Adipocyte (in vitro differentiated cells): ENCODE measurements at regions not wholly inside any gene's neighbourhood (a gene's known extent, or its start where the extent isn't known, plus 50 kb on each side); places are given as distances from the start of the nearest gene placed in this dataset.
A peak's percentile ranks its signal among the peaks of the same experiment; 100 is the strongest.

ENCODE experiments used
- DNase-seq: peaks from one replicate; pipeline ENCODE4 v3.0.0-alpha.2; 2015; ENCODE audit warnings: low read depth
- H3K27me3 ChIP-seq: replicated peaks from 2 replicates; pipeline ENCODE4 v1.7.0; 2013; ENCODE audit warnings: mild to moderate bottlenecking, low read length, moderate library complexity; ENCODE audit not compliant: control insufficient read depth, insufficient read depth
- H3K36me3 ChIP-seq: 2 replicates; pipeline ENCODE4 v1.7.0; 2013; ENCODE audit warnings: low read length, mild to moderate bottlenecking, moderate library complexity; ENCODE audit not compliant: control insufficient read depth, insufficient read depth, severe bottlenecking
- H3K4me1 ChIP-seq: 2 replicates; pipeline ENCODE4 v1.7.0; 2013; ENCODE audit warnings: mild to moderate bottlenecking, low read length, moderate library complexity; ENCODE audit not compliant: control insufficient read depth, insufficient read depth
- H3K4me3 ChIP-seq: 2 replicates; pipeline ENCODE4 v1.7.0; 2013; ENCODE audit warnings: mild to moderate bottlenecking, low read length, moderate library complexity
- H3K9ac ChIP-seq: 2 replicates; pipeline ENCODE4 v1.7.0; 2013; ENCODE audit warnings: mild to moderate bottlenecking, low read length, moderate library complexity
- H3K9me3 ChIP-seq: 2 replicates; pipeline ENCODE4 v1.7.0; 2013; ENCODE audit warnings: mild to moderate bottlenecking, low read length, moderate library complexity; ENCODE audit not compliant: control insufficient read depth

GRCh38 chr4:60581919-60582536, 618.1 kb upstream of the ADGRL3 start:
- no peak for DNase-seq
- no peaks in the 10 kb centered on the region for H3K4me1 ChIP-seq
- no peaks in the 10 kb centered on the region for H3K9me3 ChIP-seq
- H3K27me3 ChIP-seq = no peaks in the 10 kb centered on the region
- no peak overlapping the region for H3K4me3 ChIP-seq
- H3K36me3 ChIP-seq = no peaks in the 10 kb centered on the region
- no peak overlapping the region for H3K9ac ChIP-seq

DNA sequence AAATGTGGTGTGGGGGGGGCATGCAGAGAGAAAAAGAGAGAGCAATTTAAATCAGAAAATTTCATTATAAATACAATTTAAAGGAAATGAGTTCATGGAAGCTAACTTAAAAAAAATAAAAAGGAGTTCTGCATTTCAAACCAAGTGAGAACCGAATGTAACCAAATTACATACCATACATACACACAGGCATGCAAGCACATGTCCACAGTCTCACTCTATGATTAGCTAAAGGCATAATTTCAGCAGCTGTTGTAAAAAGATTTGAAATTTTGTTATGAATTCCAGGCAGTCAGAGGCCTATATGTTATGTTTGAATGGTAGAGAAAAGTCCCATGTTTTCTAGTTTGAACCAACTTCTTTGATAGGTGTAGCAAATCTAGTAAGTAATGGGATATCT, 611.6 kb upstream of the ADGRL3 start:
- Histone ChIP-seq H3K36me3 (no peaks in the 10 kb centered on the region), H3K27me3 (no peaks in the 10 kb centered on the region), H3K9ac (no peak overlapping the region), H3K4me3 (no peak overlapping the region), H3K4me1 (no peaks in the 10 kb centered on the region), H3K9me3 (no peaks in the 10 kb centered on the region)
- DNase-seq = no peak

DNA sequence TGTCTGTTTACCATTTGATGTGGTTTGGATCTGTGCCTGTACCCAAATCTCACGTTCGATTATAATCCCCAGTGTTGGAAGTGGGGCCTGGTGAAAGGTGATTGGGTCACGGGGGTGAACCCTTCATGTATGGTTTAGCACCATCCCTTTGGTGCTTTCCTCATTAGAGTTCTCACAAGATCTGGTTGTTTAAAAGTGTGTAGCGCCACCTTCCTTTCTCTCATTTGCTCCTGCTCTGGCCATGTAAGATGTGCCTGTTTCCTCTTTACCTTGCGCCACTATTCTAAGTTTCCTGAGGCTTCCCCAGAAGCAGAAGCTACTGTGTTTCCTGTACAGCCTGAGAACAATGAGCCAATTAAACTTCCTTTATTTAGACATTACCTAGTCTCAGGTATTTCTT, 610.7 kb upstream of the ADGRL3 start:
- Histone ChIP-seq H3K36me3 (no peaks in the 10 kb centered on the region), H3K4me1 (no peaks in the 10 kb centered on the region), H3K9ac (no peak overlapping the region), H3K4me3 (no peak overlapping the region), H3K9me3 (no peaks in the 10 kb centered on the region), H3K27me3 (no peaks in the 10 kb centered on the region)
- no peak for DNase-seq

- Histone ChIP-seq H3K9ac (no peak overlapping the region), H3K9me3 (no peaks in the 10 kb centered on the region), H3K4me1 (no peaks in the 10 kb centered on the region), H3K36me3 (no peaks in the 10 kb centered on the region), H3K27me3 (no peaks in the 10 kb centered on the region), H3K4me3 (no peak overlapping the region)
- DNase-seq = no peak
These were observed 610.0 kb upstream of the ADGRL3 start for GRCh38 chr4:60590116-60590515.

DNA sequence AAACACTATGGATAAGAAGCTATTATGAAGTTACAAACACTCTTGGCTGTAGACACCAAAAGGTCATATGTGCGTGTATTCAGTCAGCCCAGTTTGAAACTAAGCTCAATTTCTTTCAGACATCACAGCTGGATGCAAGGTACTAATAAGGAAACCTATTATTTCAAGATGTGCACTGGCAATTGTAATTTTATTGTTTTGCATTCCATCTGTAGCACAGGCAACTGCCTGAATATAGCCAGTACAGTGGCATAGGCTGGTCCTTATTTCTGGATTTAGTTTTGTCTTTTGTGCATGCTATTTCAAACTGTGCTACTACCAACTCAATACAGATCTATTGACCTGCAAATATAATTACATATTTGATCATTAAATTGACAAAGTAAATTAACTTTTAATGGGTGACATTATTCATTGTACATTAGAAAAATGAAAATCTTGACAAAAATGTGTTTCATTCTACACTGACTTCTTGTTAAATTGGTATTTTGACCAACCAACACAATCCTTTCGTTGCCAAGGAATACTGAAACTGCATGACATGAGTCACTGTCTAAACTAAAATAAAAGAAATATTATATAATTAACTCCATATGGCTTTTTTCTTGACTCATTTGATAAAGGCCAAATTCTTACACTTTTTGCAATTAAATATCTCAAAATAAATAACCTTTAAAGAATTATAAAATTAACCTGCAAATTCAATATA, 594.3 kb upstream of the ADGRL3 start:
- no peaks in the 10 kb centered on the region for H3K36me3 ChIP-seq
- peaks cover 14% of the 10 kb centered on the region for H3K4me1 ChIP-seq
- H3K9ac ChIP-seq = no peak overlapping the region
- no peaks in the 10 kb centered on the region for H3K27me3 ChIP-seq
- H3K9me3 ChIP-seq = no peaks in the 10 kb centered on the region
- peak; percentile 84 for DNase-seq
- no peak overlapping the region for H3K4me3 ChIP-seq

DNA sequence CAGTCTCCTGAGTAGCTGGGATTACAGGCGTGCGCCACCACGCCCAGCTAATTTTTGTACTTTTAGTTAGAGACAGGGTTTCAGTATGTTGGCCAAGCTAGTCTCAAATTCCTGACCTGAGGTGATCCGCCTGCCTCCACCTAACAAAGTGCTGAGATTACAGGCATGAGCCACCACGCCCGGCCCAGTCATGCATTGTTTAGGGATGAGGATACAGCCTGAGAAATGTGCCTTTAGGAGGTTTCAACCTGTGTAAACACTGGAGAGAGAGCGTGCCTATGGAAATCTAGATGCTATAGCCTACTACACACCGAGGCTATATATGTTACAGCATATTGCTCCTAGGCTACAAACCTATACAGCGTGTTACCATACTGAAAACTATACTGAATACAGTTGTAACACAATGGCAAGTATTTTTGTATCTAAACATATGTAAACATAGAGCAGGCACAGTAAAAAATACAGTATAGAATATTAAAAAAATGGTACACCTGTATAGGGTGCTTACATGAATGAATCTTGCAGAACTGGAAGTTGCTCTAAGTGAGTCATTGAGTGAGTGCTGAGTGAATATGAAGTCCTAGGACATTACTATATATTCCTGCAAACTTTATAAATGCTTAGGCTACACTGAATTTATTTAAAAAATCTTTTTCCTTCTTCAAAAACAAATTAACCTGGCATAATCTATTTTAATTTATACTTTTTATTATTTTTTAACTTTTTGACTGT, 588.2 kb upstream of the ADGRL3 start:
- no peak overlapping the region for H3K9ac ChIP-seq

DNA sequence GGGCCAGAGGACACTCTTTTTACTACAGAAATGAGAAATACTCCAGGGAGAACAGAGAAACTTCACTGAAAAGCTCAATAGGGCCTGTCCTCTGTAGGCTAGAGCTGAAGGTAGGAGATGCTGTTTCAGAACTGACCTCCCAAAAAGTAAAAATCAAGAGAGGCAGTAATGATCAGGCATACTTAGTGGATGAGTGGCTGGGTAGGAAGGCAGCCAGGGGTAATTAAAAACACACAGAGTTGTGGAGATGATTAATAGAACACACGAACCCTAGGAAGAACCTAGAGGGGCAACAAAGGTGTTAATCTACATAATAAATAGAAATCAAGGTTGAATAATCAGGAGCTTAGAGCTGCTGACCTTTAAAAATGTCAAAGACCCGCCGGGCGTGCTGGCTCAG, 582.4 kb upstream of the ADGRL3 start:
- no peak overlapping the region for H3K4me3 ChIP-seq
- no peaks in the 10 kb centered on the region for H3K36me3 ChIP-seq
- no peaks in the 10 kb centered on the region for H3K4me1 ChIP-seq
- no peak for DNase-seq
- no peaks in the 10 kb centered on the region for H3K9me3 ChIP-seq
- H3K27me3 ChIP-seq = no peaks in the 10 kb centered on the region
- H3K9ac ChIP-seq = no peak overlapping the region

More for the DNA sequence above, 588.2 kb upstream of the ADGRL3 start:
- no peaks in the 10 kb centered on the region for H3K27me3 ChIP-seq
- no peaks in the 10 kb centered on the region for H3K9me3 ChIP-seq
- DNase-seq = no peak
- no peak overlapping the region for H3K4me3 ChIP-seq
- no peaks in the 10 kb centered on the region for H3K36me3 ChIP-seq
- no peaks in the 10 kb centered on the region for H3K4me1 ChIP-seq

GRCh38 chr4:60619531-60620305, 580.4 kb upstream of the ADGRL3 start:
- no peaks in the 10 kb centered on the region for H3K27me3 ChIP-seq
- H3K36me3 ChIP-seq = no peaks in the 10 kb centered on the region
- no peak overlapping the region for H3K9ac ChIP-seq
- DNase-seq = peak; percentile 65
- no peaks in the 10 kb centered on the region for H3K9me3 ChIP-seq
- no peaks in the 10 kb centered on the region for H3K4me1 ChIP-seq
- no peak overlapping the region for H3K4me3 ChIP-seq

DNA sequence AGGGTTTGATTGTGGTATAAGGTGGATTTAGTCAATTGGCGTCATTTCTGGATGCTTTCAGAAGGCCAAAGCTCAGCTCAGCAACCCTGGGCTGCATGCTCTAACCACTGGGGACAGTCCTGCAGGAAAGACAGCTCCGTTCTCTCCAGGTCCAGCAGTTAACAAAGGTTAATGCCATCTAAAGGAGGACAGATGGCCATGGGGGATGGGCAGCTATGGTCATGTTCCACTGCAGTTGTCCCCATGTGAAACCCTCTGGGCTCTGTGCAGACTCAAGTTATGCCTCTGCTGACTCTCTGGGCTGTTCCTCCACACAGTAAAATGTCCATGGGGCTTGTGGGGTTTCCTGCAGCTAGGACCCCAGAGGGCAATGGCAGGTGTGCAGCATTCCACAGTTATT, 562.1 kb upstream of the ADGRL3 start:
- no peak for DNase-seq
- H3K9ac ChIP-seq = no peak overlapping the region
- H3K4me1 ChIP-seq = no peaks in the 10 kb centered on the region
- H3K4me3 ChIP-seq = no peak overlapping the region
- no peaks in the 10 kb centered on the region for H3K27me3 ChIP-seq
- no peaks in the 10 kb centered on the region for H3K36me3 ChIP-seq
- peaks cover 12% of the 10 kb centered on the region for H3K9me3 ChIP-seq

- Histone ChIP-seq H3K4me1 (no peaks in the 10 kb centered on the region), H3K9ac (no peak overlapping the region), H3K36me3 (no peaks in the 10 kb centered on the region), H3K4me3 (no peak overlapping the region), H3K27me3 (no peaks in the 10 kb centered on the region), H3K9me3 (peaks cover 3% of the 10 kb centered on the region)
- no peak for DNase-seq
These were observed 551.4 kb upstream of the ADGRL3 start for GRCh38 chr4:60648774-60649173.

DNA sequence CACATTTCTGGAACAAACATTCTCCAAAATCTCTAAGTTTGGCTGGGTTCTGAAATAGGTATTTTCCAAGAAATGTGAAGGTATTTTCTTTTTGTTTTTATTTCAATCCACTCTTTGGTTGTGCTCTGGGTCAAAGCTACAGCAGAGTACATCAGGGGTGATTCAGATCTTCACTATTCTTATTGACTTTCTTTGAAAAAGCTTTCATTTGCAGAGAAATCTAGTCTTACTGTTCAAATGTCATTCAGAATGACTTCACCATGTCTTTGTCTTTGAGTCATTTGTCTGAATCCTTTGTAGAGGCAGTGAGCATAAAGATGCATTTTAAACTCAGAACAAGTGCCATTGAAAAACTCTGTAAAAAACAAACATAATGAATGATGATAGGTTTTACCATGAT, 547.2 kb upstream of the ADGRL3 start:
- DNase-seq = peak; percentile 25
- Histone ChIP-seq H3K36me3 (no peaks in the 10 kb centered on the region), H3K4me1 (peaks cover 25% of the 10 kb centered on the region), H3K9ac (no peak overlapping the region), H3K27me3 (no peaks in the 10 kb centered on the region), H3K9me3 (no peaks in the 10 kb centered on the region), H3K4me3 (no peak overlapping the region)
